ENCODE measurements at regions not wholly inside any gene's neighbourhood (a gene's known extent, or its start where the extent isn't known, plus 50 kb on each side); places are given as distances from the start of the nearest gene placed in this dataset.

DNA sequence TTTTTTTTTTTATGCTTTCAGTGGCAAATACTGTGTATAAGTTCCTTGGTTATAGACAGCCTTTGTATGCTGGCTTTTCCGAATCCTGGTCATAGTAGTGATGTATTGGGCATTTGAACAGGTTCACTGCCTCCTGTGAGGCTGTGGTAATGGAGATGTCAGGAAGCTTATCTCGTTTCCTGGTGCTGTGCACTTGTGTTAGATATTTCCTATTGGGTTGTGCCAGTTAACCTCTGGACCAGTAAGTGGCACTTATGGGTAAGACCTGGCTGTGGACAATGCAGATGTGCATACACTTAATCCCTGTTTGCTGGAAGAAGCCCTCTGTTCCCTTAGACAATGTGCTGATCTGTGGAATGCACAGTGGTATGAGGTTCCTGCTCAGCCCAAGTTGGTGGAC, 135.4 kb upstream of the KITLG start:
- TF ChIP-seq, protein P1, sequence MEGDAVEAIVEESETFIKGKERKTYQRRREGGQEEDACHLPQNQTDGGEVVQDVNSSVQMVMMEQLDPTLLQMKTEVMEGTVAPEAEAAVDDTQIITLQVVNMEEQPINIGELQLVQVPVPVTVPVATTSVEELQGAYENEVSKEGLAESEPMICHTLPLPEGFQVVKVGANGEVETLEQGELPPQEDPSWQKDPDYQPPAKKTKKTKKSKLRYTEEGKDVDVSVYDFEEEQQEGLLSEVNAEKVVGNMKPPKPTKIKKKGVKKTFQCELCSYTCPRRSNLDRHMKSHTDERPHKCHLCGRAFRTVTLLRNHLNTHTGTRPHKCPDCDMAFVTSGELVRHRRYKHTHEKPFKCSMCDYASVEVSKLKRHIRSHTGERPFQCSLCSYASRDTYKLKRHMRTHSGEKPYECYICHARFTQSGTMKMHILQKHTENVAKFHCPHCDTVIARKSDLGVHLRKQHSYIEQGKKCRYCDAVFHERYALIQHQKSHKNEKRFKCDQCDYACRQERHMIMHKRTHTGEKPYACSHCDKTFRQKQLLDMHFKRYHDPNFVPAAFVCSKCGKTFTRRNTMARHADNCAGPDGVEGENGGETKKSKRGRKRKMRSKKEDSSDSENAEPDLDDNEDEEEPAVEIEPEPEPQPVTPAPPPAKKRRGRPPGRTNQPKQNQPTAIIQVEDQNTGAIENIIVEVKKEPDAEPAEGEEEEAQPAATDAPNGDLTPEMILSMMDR (conservative IDR thresholded peaks at IDR 0.05 in 1 of 2, IDR thresholded peaks at IDR 0.05 in 1 of 2; ENCODE audit: extremely low read depth in 1 of 2, insufficient read depth in 1 of 2, low read depth in 1 of 2, low read length in 2 of 2) = no peak
- no peak for TF ChIP-seq EZH2 (IDR thresholded peaks at IDR 0.05; ENCODE audit: borderline replicate concordance, low read length)

Measured in mammary epithelial cell (primary cell).